ENCODE measurements at regions not wholly inside any gene's neighbourhood (a gene's known extent, or its start where the extent isn't known, plus 50 kb on each side); places are given as distances from the start of the nearest gene placed in this dataset.
"Not testable (repeated sequence)": the region's sequence is repeated elsewhere in the genome, so short reads cannot be mapped to it uniquely, and the experiment has no call there.

GRCh38 chr14:28842569-28842968 lies 76.0 kb downstream of the FOXG1 start:
- not testable (repeated sequence) for TF ChIP-seq CTCF (conservative IDR thresholded peaks at IDR 0.05 in 1 of 2, IDR thresholded peaks at IDR 0.05 in 1 of 2; ENCODE audit: extremely low read depth in 1 of 2, insufficient read depth in 1 of 2, low read depth in 1 of 2, low read length in 2 of 2); EZH2 (IDR thresholded peaks at IDR 0.05; ENCODE audit: borderline replicate concordance, low read length)
